Transverse colon (tissue), 4 donors: ENCODE measurements at regions not wholly inside any gene's neighbourhood (a gene's known extent, or its start where the extent isn't known, plus 50 kb on each side); places are given as distances from the start of the nearest gene placed in this dataset.

Source experiments
- DNase-seq: peaks from one replicate; pipeline ENCODE4 v3.0.0-alpha.2; 2019
- H3K27ac ChIP-seq, 4 donors: fragments of 200-600 bp; sonication (generic); 2 replicates each; pipeline ENCODE4 v1.5.1; 2016 to 2018; ENCODE audit warnings: inconsistent platforms in 4 of 4
- H3K27me3 ChIP-seq: fragments of 200-600 bp; sonication (generic); 2 replicates; pipeline ENCODE4 v1.5.1; 2017; ENCODE audit warnings: inconsistent platforms
- H3K36me3 ChIP-seq, 4 donors: fragments of 200-600 bp; sonication (generic); 2 replicates each; pipeline ENCODE4 v1.5.1; 2017 to 2019; ENCODE audit warnings: inconsistent platforms in 4 of 4
- H3K4me1 ChIP-seq, 4 donors: fragments of 200-600 bp; sonication (generic); 2 replicates each; pipeline ENCODE4 v1.5.1; 2017 to 2020; ENCODE audit warnings: inconsistent platforms in 4 of 4
- H3K4me3 ChIP-seq, 4 donors: fragments of 200-600 bp; sonication (generic); 1 replicate in 1 of 4; 2 replicates in 3 of 4; pipeline versions ENCODE4 v1.5.1 to v1.6.1; 2017 to 2019; ENCODE audit warnings: inconsistent platforms in 4 of 4
- H3K9me3 ChIP-seq, 2 donors: fragments of 200-600 bp; sonication (generic); 2 replicates each; pipeline ENCODE4 v1.5.1; 2017 to 2019; ENCODE audit warnings: inconsistent platforms in 2 of 2
- CTCF ChIP-seq, 5 experiments: fragments of 200-600 bp in 3 of 5; fragments of 450-650 bp in 2 of 5; sonication (generic) in 3 of 5; IDR thresholded peaks; 1 replicate in 2 of 5; 2 replicates in 3 of 5; pipeline ENCODE4 v1.5.1; 2016 to 2017; ENCODE audit warnings: antibody characterized with exemption in 5 of 5, inconsistent platforms in 3 of 5, mild to moderate bottlenecking in 2 of 5, moderate library complexity in 1 of 5
- EP300 ChIP-seq: sonication (generic); formaldehyde crosslinking; IDR thresholded peaks from one replicate; pipeline ENCODE4 v1.6.1; 2017; ENCODE audit warnings: antibody characterized with exemption, low read depth
- POLR2A ChIP-seq: fragments of 450-650 bp; IDR thresholded peaks from one replicate; pipeline ENCODE4 v1.6.1; 2016; ENCODE audit warnings: antibody characterized with exemption, mild to moderate bottlenecking, moderate library complexity
- POLR2AphosphoS5 ChIP-seq, 3 donors: sonication (generic); formaldehyde crosslinking; IDR thresholded peaks; one replicate each; pipeline ENCODE4 v1.6.1; 2016; ENCODE audit warnings: antibody characterized with exemption in 3 of 3
- whole genome bisulfite sequencing, 2 donors: methylation state at CpG; one replicate each; pipeline ENCODE4 v1.1.5; 2018; ENCODE audit warnings: low coverage in 1 of 2; 5-methylcytosine and 5-hydroxymethylcytosine counted together
- in situ Hi-C, 4 donors: fragments of 200-750 bp; cut with MboI; loops; one replicate each; pipeline versions ENCODE4 v1.15.0 to v1.15.1; 2017; ENCODE audit warnings: low sequenced_read_pairs in 3 of 4, low pct_ligation_motif_present in 1 of 4, low pct_unique_long_range_greater_than_20kb in 1 of 4
- intact Hi-C: fragments of 100-400 bp; cut with DNase I; formaldehyde crosslinking; loops from one replicate; pipeline ENCODE4 v1.15.1; 2023; ENCODE audit warnings: low total_unique reads

GRCh38 chr12:124077701-124078100 is 104.7 kb downstream of the ZNF664 start:
- 95% methylated on average over 9 of the region's 9 CpGs; no CpG with 5 or more reads in 1 of the 2 donors for WGBS, 2 donors
- no peaks in the 10 kb centered on the region for H3K9me3 ChIP-seq
- intact Hi-C loops, result no loop called here

GRCh38 chr12:124078800-124079199 is 105.8 kb downstream of the ZNF664 start:
- no peaks in the 10 kb centered on the region for H3K9me3 ChIP-seq
- no peaks in the 10 kb centered on the region for H3K4me1 ChIP-seq
- H3K27ac ChIP-seq, result no peak overlapping the region
- H3K36me3 ChIP-seq, result no peaks in the 10 kb centered on the region
- WGBS, 2 donors, result 71 to 100% methylated on average over 1 to 4 of the region's 4 CpGs
- in situ Hi-C loops (no loop called here), intact Hi-C loops (no loop called here)
- H3K27me3 ChIP-seq, result no peaks in the 10 kb centered on the region
- no peak for DNase-seq
- TF ChIP-seq POLR2AphosphoS5 (IDR thresholded peaks at IDR 0.05), result no peak
- TF ChIP-seq EP300, result no peak
- TF ChIP-seq POLR2A, result no peak
- no peak for TF ChIP-seq CTCF (IDR thresholded peaks at IDR 0.05)
- H3K4me3 ChIP-seq, result no peak overlapping the region

More at GRCh38 chr12:124077701-124078100, 104.7 kb downstream of the ZNF664 start:
- Histone ChIP-seq H3K4me1 (no peaks in the 10 kb centered on the region), H3K27me3 (no peaks in the 10 kb centered on the region), H3K4me3 (no peak overlapping the region), H3K36me3 (no peaks in the 10 kb centered on the region), H3K27ac (no peak overlapping the region)
- in situ Hi-C loops, result no loop called here
- no peak for DNase-seq
- no peak for TF ChIP-seq POLR2A
- TF ChIP-seq CTCF (IDR thresholded peaks at IDR 0.05), result no peak
- TF ChIP-seq EP300, result no peak
- no peak for TF ChIP-seq POLR2AphosphoS5 (IDR thresholded peaks at IDR 0.05)

GRCh38 chr12:124080649-124081048 is 107.6 kb downstream of the ZNF664 start:
- Histone ChIP-seq H3K27me3 (no peaks in the 10 kb centered on the region), H3K36me3 (no peaks in the 10 kb centered on the region), H3K4me1 (no peaks in the 10 kb centered on the region), H3K9me3 (no peaks in the 10 kb centered on the region), H3K4me3 (no peak overlapping the region), H3K27ac (no peak overlapping the region)
- WGBS, 2 donors, result 78 to 80% methylated on average over 1 to 5 of the region's 5 CpGs
- in situ Hi-C loops, result no loop called here
- no peak for DNase-seq
- TF ChIP-seq CTCF (IDR thresholded peaks at IDR 0.05) (no peak), EP300 (no peak), POLR2A (no peak), POLR2AphosphoS5 (IDR thresholded peaks at IDR 0.05) (no peak)
- intact Hi-C loops, result no loop called here

GRCh38 chr12:124082012-124082411 is 109.0 kb downstream of the ZNF664 start:
- intact Hi-C loops, result no loop called here
- in situ Hi-C loops, result no loop called here
- H3K4me1 ChIP-seq, result no peaks in the 10 kb centered on the region
- no peak for DNase-seq
- no peak overlapping the region for H3K27ac ChIP-seq
- no peaks in the 10 kb centered on the region for H3K9me3 ChIP-seq
- 97 to 98% methylated on average over 10 of the region's 10 CpGs for WGBS, 2 donors
- TF ChIP-seq EP300, result no peak
- TF ChIP-seq CTCF (IDR thresholded peaks at IDR 0.05), result no peak
- no peak for TF ChIP-seq POLR2A
- TF ChIP-seq POLR2AphosphoS5 (IDR thresholded peaks at IDR 0.05), result no peak
- no peaks in the 10 kb centered on the region for H3K27me3 ChIP-seq
- no peaks in the 10 kb centered on the region for H3K36me3 ChIP-seq
- no peak overlapping the region for H3K4me3 ChIP-seq
